Liver (tissue), 3 donors: ENCODE measurements at regions not wholly inside any gene's neighbourhood (a gene's known extent, or its start where the extent isn't known, plus 50 kb on each side); places are given as distances from the start of the nearest gene placed in this dataset.

ENCODE experiments used
- EGR1 ChIP-seq, 2 donors: IDR thresholded peaks; 2 replicates each; pipeline ENCODE4 v1.6.1; 2016 to 2018; ENCODE audit warnings: antibody characterized with exemption in 2 of 2, low read depth in 2 of 2
- FOXA1 ChIP-seq: IDR thresholded peaks from 2 replicates; pipeline ENCODE4 v1.6.1; 2016; ENCODE audit warnings: antibody characterized with exemption
- GABPA ChIP-seq, 2 donors: IDR thresholded peaks in 1 of 2; conservative IDR thresholded peaks in 1 of 2; 2 replicates each; pipeline ENCODE4 v1.6.1; 2016; ENCODE audit warnings: antibody characterized with exemption in 2 of 2, mild to moderate bottlenecking in 1 of 2, moderate library complexity in 1 of 2
- RAD21 ChIP-seq, 2 donors: IDR thresholded peaks; 2 replicates each; pipeline ENCODE4 v1.6.1; 2016; ENCODE audit warnings: antibody characterized with exemption in 2 of 2, mild to moderate bottlenecking in 2 of 2
- TAF1 ChIP-seq: conservative IDR thresholded peaks from 2 replicates; pipeline ENCODE4 v1.6.1; 2016; ENCODE audit warnings: antibody characterized with exemption, mild to moderate bottlenecking
- YY1 ChIP-seq: IDR thresholded peaks from 2 replicates; pipeline ENCODE4 v1.6.1; 2016; ENCODE audit warnings: antibody characterized with exemption, mild to moderate bottlenecking
- TF ChIP-seq, protein P1 (sequence below): fragments of 150-350 bp; IDR thresholded peaks from 2 replicates; pipeline ENCODE4 v1.5.1; 2017; ENCODE audit warnings: improper control_type of control experiment, low read depth, low read length; ENCODE audit not compliant: missing input control
- TF ChIP-seq, protein P2 (sequence below): IDR thresholded peaks from 2 replicates; pipeline ENCODE4 v1.6.1; 2016; ENCODE audit warnings: antibody characterized with exemption
- TF ChIP-seq, protein P3 (sequence below): IDR thresholded peaks from 2 replicates; pipeline ENCODE4 v1.6.1; 2016; ENCODE audit warnings: antibody characterized with exemption
- TF ChIP-seq, protein P4 (sequence below): IDR thresholded peaks from 2 replicates; pipeline ENCODE4 v1.6.1; 2016; ENCODE audit warnings: antibody characterized with exemption
- TF ChIP-seq, protein P5 (sequence below): IDR thresholded peaks from 2 replicates; pipeline ENCODE4 v1.6.1; 2016; ENCODE audit warnings: antibody characterized with exemption, mild to moderate bottlenecking
- donor health status: healthy.
- donor health status: healthy.

DNA sequence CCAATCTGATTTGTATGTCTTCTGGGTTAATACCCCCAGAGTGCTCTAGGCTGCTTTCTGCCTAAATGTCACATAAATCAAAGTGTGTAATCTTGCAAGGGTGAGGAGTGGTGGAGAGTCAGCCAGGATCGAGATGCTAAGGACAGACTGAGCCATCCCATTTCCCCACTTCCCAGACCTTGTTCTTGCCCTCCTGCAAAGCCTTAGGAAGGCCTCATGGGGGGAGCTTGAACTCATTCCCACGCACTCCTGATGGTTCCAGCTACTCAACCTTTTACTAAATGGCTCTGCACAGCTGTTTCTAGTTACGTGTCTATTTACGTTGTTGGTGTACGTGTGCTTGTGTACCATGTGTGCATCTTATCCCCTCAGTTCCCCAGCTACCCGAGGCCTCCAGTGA, 423.6 kb upstream of the TNP1 start:
- TF ChIP-seq, protein P1, sequence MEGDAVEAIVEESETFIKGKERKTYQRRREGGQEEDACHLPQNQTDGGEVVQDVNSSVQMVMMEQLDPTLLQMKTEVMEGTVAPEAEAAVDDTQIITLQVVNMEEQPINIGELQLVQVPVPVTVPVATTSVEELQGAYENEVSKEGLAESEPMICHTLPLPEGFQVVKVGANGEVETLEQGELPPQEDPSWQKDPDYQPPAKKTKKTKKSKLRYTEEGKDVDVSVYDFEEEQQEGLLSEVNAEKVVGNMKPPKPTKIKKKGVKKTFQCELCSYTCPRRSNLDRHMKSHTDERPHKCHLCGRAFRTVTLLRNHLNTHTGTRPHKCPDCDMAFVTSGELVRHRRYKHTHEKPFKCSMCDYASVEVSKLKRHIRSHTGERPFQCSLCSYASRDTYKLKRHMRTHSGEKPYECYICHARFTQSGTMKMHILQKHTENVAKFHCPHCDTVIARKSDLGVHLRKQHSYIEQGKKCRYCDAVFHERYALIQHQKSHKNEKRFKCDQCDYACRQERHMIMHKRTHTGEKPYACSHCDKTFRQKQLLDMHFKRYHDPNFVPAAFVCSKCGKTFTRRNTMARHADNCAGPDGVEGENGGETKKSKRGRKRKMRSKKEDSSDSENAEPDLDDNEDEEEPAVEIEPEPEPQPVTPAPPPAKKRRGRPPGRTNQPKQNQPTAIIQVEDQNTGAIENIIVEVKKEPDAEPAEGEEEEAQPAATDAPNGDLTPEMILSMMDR, result no peak
- TF ChIP-seq, protein P2, sequence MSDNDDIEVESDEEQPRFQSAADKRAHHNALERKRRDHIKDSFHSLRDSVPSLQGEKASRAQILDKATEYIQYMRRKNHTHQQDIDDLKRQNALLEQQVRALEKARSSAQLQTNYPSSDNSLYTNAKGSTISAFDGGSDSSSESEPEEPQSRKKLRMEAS, result no peak
- TF ChIP-seq YY1 (no peak), RAD21 (IDR thresholded peaks at IDR 0.05) (no peak), TAF1 (no peak), EGR1 (IDR thresholded peaks at IDR 0.05; ENCODE audit: low read depth in 2 of 2) (no peak), GABPA (IDR thresholded peaks at IDR 0.05 in 1 of 2, conservative IDR thresholded peaks at IDR 0.05 in 1 of 2) (no peak), FOXA1 (no peak)
- TF ChIP-seq, protein P3, sequence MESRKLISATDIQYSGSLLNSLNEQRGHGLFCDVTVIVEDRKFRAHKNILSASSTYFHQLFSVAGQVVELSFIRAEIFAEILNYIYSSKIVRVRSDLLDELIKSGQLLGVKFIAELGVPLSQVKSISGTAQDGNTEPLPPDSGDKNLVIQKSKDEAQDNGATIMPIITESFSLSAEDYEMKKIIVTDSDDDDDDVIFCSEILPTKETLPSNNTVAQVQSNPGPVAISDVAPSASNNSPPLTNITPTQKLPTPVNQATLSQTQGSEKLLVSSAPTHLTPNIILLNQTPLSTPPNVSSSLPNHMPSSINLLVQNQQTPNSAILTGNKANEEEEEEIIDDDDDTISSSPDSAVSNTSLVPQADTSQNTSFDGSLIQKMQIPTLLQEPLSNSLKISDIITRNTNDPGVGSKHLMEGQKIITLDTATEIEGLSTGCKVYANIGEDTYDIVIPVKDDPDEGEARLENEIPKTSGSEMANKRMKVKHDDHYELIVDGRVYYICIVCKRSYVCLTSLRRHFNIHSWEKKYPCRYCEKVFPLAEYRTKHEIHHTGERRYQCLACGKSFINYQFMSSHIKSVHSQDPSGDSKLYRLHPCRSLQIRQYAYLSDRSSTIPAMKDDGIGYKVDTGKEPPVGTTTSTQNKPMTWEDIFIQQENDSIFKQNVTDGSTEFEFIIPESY, result no peak
- TF ChIP-seq, protein P4, sequence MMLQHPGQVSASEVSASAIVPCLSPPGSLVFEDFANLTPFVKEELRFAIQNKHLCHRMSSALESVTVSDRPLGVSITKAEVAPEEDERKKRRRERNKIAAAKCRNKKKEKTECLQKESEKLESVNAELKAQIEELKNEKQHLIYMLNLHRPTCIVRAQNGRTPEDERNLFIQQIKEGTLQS, result no peak
- TF ChIP-seq, protein P5, sequence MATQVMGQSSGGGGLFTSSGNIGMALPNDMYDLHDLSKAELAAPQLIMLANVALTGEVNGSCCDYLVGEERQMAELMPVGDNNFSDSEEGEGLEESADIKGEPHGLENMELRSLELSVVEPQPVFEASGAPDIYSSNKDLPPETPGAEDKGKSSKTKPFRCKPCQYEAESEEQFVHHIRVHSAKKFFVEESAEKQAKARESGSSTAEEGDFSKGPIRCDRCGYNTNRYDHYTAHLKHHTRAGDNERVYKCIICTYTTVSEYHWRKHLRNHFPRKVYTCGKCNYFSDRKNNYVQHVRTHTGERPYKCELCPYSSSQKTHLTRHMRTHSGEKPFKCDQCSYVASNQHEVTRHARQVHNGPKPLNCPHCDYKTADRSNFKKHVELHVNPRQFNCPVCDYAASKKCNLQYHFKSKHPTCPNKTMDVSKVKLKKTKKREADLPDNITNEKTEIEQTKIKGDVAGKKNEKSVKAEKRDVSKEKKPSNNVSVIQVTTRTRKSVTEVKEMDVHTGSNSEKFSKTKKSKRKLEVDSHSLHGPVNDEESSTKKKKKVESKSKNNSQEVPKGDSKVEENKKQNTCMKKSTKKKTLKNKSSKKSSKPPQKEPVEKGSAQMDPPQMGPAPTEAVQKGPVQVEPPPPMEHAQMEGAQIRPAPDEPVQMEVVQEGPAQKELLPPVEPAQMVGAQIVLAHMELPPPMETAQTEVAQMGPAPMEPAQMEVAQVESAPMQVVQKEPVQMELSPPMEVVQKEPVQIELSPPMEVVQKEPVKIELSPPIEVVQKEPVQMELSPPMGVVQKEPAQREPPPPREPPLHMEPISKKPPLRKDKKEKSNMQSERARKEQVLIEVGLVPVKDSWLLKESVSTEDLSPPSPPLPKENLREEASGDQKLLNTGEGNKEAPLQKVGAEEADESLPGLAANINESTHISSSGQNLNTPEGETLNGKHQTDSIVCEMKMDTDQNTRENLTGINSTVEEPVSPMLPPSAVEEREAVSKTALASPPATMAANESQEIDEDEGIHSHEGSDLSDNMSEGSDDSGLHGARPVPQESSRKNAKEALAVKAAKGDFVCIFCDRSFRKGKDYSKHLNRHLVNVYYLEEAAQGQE, result no peak
